Activated T-cell treated with anti-CD3 and anti-CD28 coated beads, Interleukin-2, amount 50 U/mL, for 4 hours (primary cell): ENCODE measurements at regions not wholly inside any gene's neighbourhood (a gene's known extent, or its start where the extent isn't known, plus 50 kb on each side); places are given as distances from the start of the nearest gene placed in this dataset.

ENCODE experiments used
- ATAC-seq, 2 donors: fragments of 200-7000 bp; cut with Tn5 transposase; one replicate each; pipeline ENCODE4 v1.10.0; 2021
- DNase-seq: peaks from one replicate; pipeline ENCODE4 v3.0.0-alpha.2; 2020
- H3K27me3 Mint-ChIP-seq: one replicate; pipeline ENCODE4 v1.8.0; 2021; ENCODE audit warnings: low read depth, mixed read lengths
- H3K36me3 Mint-ChIP-seq: one replicate; pipeline ENCODE4 v1.8.0; 2022; ENCODE audit warnings: mixed read lengths; ENCODE audit not compliant: insufficient read depth
- H3K4me1 Mint-ChIP-seq: one replicate; pipeline ENCODE4 v1.8.0; 2021; ENCODE audit warnings: low read depth, mixed read lengths
- H3K4me3 Mint-ChIP-seq: one replicate; pipeline ENCODE4 v1.8.0; 2021; ENCODE audit warnings: mild to moderate bottlenecking, moderate library complexity, mixed read lengths
- H3K9me3 Mint-ChIP-seq: one replicate; pipeline ENCODE4 v1.8.0; 2021; ENCODE audit warnings: mixed read lengths

DNA sequence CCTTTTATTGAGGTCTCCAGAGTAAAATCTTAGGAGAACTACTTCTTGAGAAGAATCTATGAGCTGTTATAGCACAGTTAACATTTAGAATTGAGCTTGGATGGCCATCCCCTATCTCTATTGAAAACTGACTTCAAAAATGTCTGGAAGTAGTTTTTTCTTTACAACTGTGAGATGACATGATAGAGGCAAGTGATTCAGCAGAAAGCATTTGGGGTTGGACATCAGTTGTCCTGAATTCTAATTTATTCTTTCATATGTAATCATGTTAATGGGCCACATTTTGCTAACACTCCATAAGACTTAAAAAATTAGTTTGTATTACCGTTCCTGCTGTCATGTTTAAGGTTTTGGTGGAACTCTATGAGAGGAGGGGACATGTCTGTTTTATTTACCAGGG is 237.0 kb upstream of the SLC14A2 start:
- Mint-ChIP-seq H3K9me3 (no peaks in the 10 kb centered on the region), H3K27me3 (peaks cover 6% of the 10 kb centered on the region), H3K4me3 (no peak overlapping the region), H3K4me1 (no peaks in the 10 kb centered on the region), H3K36me3 (no peaks in the 10 kb centered on the region)
- DNase-seq (no peak), ATAC-seq (no peak)

DNA sequence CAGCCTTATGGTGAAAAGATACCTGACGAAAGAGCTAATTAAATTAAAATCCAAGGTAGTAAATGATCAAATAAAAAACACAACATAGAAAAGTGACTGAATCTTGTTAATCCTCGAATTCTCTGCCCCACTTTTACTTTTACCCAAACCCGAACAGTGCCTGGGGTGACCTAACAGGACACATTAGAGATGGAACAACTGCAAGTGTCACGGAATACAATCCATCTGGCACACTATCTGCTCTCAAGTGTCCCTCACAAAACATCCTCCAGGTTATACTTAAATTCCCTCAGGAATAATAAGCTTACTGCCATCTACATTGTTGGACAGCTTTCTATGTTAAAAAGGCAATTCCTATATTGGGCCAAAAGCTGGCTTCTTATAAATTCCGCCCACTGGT is 236.3 kb upstream of the SLC14A2 start:
- Mint-ChIP-seq H3K4me1 (no peaks in the 10 kb centered on the region), H3K9me3 (no peaks in the 10 kb centered on the region), H3K27me3 (peaks cover 11% of the 10 kb centered on the region), H3K4me3 (no peak overlapping the region), H3K36me3 (no peaks in the 10 kb centered on the region)
- no peak for ATAC-seq
- no peak for DNase-seq

DNA sequence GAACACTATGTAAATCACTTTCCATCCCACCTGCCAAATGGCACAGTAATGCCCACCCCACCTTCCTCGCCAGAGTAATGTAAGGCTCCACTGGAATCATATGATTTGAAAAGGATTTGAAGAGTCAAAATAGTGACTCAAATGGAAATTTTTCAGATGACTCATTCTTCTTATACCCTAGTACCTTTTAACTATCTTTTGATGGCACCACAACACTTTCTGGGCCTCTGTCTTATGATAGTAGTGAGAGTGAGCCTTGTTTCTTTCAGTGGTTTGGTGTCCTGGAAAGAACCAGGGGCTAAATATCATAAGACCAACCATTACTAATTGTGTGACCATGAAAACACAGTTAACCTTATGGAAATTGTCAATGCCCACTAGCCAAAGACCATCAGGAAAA is 235.4 kb upstream of the SLC14A2 start:
- Mint-ChIP-seq H3K4me3 (no peak overlapping the region), H3K4me1 (no peaks in the 10 kb centered on the region), H3K36me3 (no peaks in the 10 kb centered on the region), H3K9me3 (no peaks in the 10 kb centered on the region), H3K27me3 (peaks cover 20% of the 10 kb centered on the region)
- no peak for DNase-seq
- ATAC-seq, result no peak

DNA sequence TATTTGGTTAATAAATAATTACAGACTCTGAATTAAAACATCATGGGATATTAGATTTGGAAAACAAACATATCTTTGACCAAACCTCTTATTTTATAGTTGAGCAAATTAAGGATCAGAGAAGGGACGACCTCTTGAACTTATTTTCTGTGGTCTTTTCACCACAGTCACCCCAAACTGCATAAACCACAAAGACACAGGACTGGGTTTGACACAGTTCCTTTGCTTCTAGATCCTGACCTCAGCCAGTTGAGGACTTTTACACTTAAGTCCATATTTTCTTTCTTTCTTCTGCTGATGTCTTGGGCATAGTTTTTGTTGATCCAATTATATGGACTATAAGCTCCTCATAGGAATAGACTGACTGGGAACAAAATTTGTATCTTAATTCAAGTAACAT is 234.0 kb upstream of the SLC14A2 start:
- Mint-ChIP-seq H3K9me3 (no peaks in the 10 kb centered on the region), H3K4me1 (no peaks in the 10 kb centered on the region), H3K36me3 (no peaks in the 10 kb centered on the region), H3K27me3 (peaks cover 20% of the 10 kb centered on the region), H3K4me3 (no peak overlapping the region)
- no peak for ATAC-seq
- DNase-seq, result no peak

DNA sequence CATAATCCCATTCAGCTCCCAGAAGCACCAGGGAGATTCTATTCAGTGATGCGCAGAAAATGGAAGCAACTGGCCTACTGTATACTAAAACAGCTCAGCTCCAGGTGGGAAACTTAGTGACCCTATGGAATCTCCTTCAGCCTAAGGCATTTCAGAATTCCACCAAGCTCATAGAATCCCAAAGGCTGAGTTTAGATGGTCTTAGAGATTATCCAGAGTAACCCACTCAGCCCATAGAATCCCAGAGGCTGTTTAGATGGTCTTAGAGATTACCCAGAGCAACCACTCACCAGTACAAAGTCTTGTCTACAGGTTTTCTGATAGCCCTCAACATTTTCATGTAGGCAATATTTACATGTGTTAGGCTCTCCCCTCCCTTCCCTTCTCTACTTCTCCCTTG is 232.0 kb upstream of the SLC14A2 start:
- Mint-ChIP-seq H3K27me3 (peaks cover 24% of the 10 kb centered on the region), H3K4me1 (no peaks in the 10 kb centered on the region), H3K9me3 (no peaks in the 10 kb centered on the region), H3K4me3 (no peak overlapping the region), H3K36me3 (no peaks in the 10 kb centered on the region)
- ATAC-seq, result no peak
- no peak for DNase-seq

DNA sequence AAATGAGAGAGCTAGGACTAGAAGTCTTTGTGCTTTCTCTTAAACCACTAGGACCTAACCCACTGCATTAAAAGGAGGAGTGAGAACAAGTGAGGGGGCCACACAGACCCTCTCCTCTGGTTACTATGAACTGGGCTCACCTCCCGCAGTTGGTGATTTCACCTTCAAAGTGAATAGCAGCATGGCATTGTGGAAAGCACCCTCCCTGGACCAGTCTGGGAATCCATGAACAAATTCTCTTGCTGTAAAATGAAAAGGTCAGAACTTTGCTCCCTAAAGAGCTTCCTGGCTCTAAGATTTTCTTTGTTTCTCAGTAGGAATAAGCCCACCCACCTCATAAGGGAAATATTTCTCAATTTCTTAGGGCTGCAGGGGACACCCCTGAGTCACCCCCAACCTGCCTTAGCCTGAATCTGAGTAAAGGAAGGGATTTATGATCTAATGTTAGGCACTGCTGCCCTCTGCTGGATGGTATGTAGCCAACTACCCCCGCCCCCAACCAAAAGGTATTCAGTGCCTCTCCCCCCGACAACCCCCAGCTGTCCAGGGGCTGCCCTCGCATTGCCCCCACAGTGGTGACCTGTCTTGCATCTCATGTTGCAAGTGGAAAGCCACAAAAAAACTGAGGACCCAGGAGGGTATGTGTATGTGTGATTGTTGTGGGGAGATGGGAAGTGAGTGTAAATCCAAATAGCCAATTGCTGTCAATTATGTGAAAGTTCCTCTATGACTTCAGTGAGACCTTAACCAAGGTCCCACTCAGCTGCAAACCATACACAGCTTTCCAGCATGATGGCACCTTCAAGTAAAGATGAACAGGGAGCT is 230.9 kb upstream of the SLC14A2 start:
- no peak overlapping the region for H3K4me3 Mint-ChIP-seq
- no peaks in the 10 kb centered on the region for H3K9me3 Mint-ChIP-seq
- H3K27me3 Mint-ChIP-seq, result peaks cover 22% of the 10 kb centered on the region
- no peaks in the 10 kb centered on the region for H3K4me1 Mint-ChIP-seq
- DNase-seq (peak; percentile 7), ATAC-seq (peak; percentile 48 to 69)
- H3K36me3 Mint-ChIP-seq, result no peaks in the 10 kb centered on the region

DNA sequence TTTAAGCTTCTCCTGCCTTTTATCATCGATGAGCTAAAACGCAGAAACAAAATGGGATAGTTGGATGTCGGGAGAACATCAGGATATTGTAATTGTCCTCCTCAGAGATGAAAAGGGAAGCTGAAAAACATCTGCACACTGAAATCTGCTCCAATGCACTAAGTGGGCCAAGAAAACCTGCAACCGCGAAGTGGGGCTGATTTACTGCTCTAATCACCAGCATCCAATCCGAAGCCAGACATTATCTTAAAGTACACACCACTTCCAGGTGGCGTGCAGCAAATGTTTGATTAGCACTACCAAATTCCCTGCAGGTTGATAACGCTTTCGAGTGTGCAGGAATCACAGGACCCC is 230.3 kb upstream of the SLC14A2 start:
- H3K4me3 Mint-ChIP-seq, result no peak overlapping the region
- ATAC-seq (no peak), DNase-seq (no peak)
- H3K27me3 Mint-ChIP-seq, result peaks cover 26% of the 10 kb centered on the region
- H3K9me3 Mint-ChIP-seq, result no peaks in the 10 kb centered on the region
- H3K36me3 Mint-ChIP-seq, result no peaks in the 10 kb centered on the region
- no peaks in the 10 kb centered on the region for H3K4me1 Mint-ChIP-seq

DNA sequence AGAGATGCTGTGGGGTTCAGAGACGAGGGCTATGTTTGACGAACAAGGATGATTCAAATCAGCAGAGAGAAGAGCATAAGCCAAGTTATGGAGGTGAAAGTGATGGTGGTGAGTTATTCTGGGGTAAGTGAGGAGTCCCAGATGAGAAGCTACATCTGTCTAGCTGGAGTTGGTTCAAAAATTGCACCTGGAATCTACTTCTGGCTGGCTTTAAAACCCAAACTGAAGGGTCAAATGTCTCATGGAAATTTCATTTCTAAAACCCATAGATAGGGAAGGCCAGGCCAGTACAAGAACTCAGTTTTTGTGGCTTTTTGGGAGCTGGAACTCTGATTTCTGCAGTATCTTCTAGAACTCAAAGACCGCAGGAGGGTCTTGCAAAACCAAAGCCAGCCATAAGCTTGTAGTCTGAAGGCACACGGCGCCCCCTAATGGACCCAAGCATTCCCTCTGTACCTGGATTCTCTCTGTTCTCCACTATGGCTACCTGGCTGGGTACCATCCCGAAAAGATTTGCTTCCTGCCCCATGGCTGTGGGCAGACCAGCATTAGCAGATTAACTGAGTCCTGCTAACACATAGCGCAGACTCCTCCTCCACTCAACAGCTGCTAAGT is 229.1 kb upstream of the SLC14A2 start:
- H3K4me1 Mint-ChIP-seq, result no peaks in the 10 kb centered on the region
- H3K4me3 Mint-ChIP-seq, result no peak overlapping the region
- ATAC-seq (no peak), DNase-seq (no peak)
- peaks cover 26% of the 10 kb centered on the region for H3K27me3 Mint-ChIP-seq
- H3K9me3 Mint-ChIP-seq, result no peaks in the 10 kb centered on the region
- no peaks in the 10 kb centered on the region for H3K36me3 Mint-ChIP-seq

DNA sequence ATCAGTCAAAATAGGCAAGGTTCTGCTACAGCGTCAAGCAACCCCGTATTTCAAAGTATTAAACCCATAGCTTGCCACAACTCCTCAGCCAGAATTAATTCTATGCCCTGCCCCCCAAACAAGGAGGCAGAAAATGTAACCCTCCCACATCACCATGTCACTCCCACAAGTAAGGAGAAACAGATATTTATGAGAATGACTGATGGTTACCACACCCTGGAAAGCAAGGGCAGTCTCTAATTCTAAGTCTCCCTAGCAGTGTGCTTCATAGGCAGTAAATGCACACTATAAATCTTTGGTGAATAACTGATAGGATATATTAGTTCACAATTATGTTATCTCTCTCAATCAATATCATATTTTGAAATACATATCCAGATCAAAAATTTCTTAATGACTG is 228.0 kb upstream of the SLC14A2 start:
- Mint-ChIP-seq H3K4me3 (no peak overlapping the region), H3K9me3 (no peaks in the 10 kb centered on the region), H3K4me1 (no peaks in the 10 kb centered on the region), H3K36me3 (no peaks in the 10 kb centered on the region), H3K27me3 (peaks cover 26% of the 10 kb centered on the region)
- ATAC-seq (no peak), DNase-seq (no peak)

DNA sequence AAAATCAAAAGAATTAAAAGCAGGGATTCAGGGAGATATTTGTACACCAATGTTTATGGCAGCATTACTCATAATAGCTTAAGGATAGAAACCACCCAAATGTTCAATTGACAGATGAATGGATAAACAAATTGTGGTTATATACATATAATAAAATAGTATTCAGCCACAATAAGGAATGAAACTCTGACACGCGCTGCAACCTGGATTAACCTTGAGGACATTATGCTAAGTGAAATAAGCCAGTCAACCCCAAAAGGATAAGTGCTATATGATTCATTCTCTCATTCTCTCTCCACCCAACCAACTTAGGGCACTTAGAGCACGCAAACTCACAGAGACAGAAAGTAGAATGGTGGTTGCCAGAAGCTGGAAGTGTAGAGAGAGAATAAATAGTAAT is 216.8 kb upstream of the SLC14A2 start:
- Mint-ChIP-seq H3K4me3 (no peak overlapping the region), H3K4me1 (no peaks in the 10 kb centered on the region), H3K36me3 (no peaks in the 10 kb centered on the region), H3K27me3 (peaks cover 6% of the 10 kb centered on the region), H3K9me3 (no peaks in the 10 kb centered on the region)
- ATAC-seq, result peak in 1 of 2 donors; percentile 34
- DNase-seq, result no peak

DNA sequence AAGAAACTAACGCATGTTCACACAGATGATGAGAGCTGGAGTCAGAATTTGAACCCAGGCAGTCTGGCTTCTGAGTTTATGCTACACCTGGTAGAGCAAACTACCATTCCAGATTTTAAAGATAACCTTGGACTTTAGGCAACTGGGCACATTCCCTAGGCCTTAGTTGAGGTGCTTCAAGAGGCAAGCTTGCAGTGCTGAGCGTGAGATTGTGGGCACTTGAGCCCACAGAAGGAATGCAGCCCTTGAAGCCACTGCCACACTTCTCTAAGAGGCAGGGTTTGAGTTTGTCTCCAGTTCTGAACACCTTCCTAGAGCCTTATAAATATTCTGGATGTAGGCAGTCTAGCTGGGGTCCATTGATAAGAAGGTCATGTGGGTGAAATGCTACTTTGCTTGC is 216.1 kb upstream of the SLC14A2 start:
- DNase-seq (no peak), ATAC-seq (no peak)
- peaks cover 6% of the 10 kb centered on the region for H3K27me3 Mint-ChIP-seq
- H3K4me1 Mint-ChIP-seq, result no peaks in the 10 kb centered on the region
- no peaks in the 10 kb centered on the region for H3K36me3 Mint-ChIP-seq
- no peaks in the 10 kb centered on the region for H3K9me3 Mint-ChIP-seq
- H3K4me3 Mint-ChIP-seq, result no peak overlapping the region

DNA sequence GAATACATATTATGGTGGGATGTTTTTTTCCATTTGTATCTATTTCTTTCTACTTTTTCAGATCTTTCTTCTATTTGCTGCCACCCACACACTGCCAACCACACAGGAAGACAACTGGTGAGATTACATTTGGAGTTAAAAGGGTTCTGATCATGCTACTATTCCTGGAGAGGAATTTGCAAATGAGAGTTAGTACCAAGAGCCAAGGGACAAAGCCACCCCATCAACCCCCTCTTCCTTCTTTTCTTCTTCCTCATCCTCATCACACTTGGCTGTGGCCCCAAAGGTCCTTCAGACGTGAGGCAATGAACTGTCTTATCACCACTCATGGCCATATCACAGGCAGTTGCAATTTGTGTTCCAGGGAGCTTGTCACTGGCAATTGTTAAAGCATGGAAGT is 215.6 kb upstream of the SLC14A2 start:
- Mint-ChIP-seq H3K9me3 (no peaks in the 10 kb centered on the region), H3K36me3 (no peaks in the 10 kb centered on the region), H3K4me1 (no peaks in the 10 kb centered on the region), H3K4me3 (no peak overlapping the region), H3K27me3 (peaks cover 6% of the 10 kb centered on the region)
- DNase-seq (no peak), ATAC-seq (no peak)

DNA sequence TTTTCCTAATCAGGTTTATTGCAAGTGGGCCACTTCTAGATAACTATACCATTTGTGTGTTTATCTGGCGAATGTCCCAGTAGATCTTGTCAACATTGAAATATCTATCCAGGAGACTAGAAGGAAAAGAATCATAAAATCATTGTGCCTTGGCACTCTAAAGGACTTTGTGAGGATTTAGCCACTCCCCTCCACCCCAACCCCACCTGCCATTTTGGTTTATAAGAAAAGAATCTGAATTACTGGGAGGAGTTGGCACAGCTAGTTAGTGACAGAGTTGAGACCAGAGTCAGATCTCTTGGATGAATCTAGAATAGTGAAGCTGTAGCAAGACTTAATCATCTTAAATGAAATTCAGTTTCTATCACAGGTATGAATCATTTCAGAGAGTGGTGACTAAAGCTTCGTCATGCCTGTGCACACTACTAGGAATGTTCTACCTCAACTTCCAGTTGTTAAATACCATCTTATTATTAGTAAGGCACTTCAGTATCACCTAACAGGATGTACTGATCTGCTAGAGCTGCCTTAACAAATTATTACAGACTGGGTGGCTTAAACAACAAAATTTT is 212.7 kb upstream of the SLC14A2 start:
- no peaks in the 10 kb centered on the region for H3K36me3 Mint-ChIP-seq
- no peaks in the 10 kb centered on the region for H3K4me1 Mint-ChIP-seq
- H3K9me3 Mint-ChIP-seq, result no peaks in the 10 kb centered on the region
- H3K27me3 Mint-ChIP-seq, result peaks cover 6% of the 10 kb centered on the region
- DNase-seq (no peak), ATAC-seq (peak; percentile 70 to 79)
- no peak overlapping the region for H3K4me3 Mint-ChIP-seq

DNA sequence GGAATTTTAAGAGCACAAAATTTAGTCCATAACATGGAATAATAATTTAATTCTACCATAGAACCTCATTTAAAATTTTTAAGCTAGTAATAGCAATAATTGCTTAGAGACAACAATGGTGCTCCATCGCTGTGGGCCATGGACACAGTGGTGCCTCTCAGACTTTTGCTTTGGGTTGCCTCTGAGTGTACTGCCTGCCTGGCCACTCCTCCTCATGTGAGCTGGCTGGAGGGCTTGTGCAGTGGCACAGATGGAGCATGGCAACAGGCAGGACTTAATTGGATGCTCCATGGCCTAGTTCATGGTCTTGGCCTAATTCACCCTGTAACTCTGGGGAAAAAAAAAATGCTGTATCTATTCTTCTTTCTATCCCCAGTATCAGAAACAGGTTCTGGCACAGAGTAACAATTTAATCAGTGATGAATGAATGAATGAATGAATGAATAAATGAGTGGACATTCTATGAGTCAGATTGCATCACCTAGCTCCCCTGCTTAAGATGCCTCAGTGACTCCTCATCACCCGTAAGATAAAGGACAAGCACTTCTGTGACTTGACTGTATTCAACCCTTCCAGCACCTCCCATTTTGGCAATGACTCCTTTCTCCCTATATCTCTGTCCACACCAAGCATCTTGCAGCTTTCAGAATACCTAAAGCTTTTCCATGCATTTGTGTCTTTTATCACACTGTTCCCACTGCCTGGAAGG is 211.8 kb upstream of the SLC14A2 start:
- H3K36me3 Mint-ChIP-seq, result no peaks in the 10 kb centered on the region
- H3K27me3 Mint-ChIP-seq, result peaks cover 4% of the 10 kb centered on the region
- no peak for DNase-seq
- no peak overlapping the region for H3K4me3 Mint-ChIP-seq
- no peaks in the 10 kb centered on the region for H3K4me1 Mint-ChIP-seq
- ATAC-seq, result no peak
- H3K9me3 Mint-ChIP-seq, result no peaks in the 10 kb centered on the region

DNA sequence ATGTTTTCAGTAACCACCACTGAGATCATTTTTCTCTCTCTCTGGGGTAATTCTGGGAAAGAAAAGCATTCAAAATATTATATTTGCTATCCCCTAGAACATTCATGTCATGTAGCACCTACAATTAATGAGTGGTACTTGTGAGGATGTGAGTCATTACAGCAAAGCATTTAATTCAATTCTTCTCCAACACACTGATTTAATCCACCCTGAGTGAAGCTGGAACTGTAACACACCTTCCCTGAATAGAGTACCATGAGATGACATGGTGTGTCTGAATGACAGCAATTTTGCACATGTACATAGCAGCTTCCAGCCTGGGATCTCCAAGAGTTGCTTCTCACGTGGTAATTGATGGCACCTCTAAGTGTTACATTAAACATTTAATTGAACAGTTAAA is 207.1 kb upstream of the SLC14A2 start:
- H3K36me3 Mint-ChIP-seq, result no peaks in the 10 kb centered on the region
- peaks cover 5% of the 10 kb centered on the region for H3K27me3 Mint-ChIP-seq
- H3K4me3 Mint-ChIP-seq, result no peak overlapping the region
- no peaks in the 10 kb centered on the region for H3K9me3 Mint-ChIP-seq
- DNase-seq (no peak), ATAC-seq (no peak)
- no peaks in the 10 kb centered on the region for H3K4me1 Mint-ChIP-seq
